Endothelial cell of umbilical vein (primary cell): ENCODE measurements at regions not wholly inside any gene's neighbourhood (a gene's known extent, or its start where the extent isn't known, plus 50 kb on each side); places are given as distances from the start of the nearest gene placed in this dataset.

Experiments used
- BruUV-seq: library from RNA; stranded (reverse); fragments of 400-500 nt; replicated peaks from 2 replicates; lab custom pipeline; 2021; lab: Mats Ljungman, UMichigan
- CTCF ChIA-PET: fragments of 300-600, 350-600 bp; sonication (Branson Sonifier 250); formaldehyde crosslinking; loops from one replicate; lab custom pipeline; 2021; ENCODE audit warnings: antibody characterized with exemption, inconsistent platforms; lab: Charles Lee
- POLR2A ChIA-PET: fragments of 300-600, 350-600 bp; sonication (Branson Sonifier 250); formaldehyde crosslinking; loops from one replicate; lab custom pipeline; 2021; ENCODE audit warnings: antibody characterized with exemption, inconsistent platforms; lab: Charles Lee
- DNase-seq: peaks from one replicate; pipeline ENCODE4 v3.0.0-alpha.2; 2011; ENCODE audit warnings: low read depth, low spot score
- FAIRE-seq: peaks from 2 replicates; lab custom pipeline; 2011; peaks lifted over from hg19 to GRCh38; lab: Jason Lieb, UNC
- H2AFZ ChIP-seq: 2 replicates; pipeline ENCODE4 v1.6.0; 2012; ENCODE audit warnings: low read depth, low read length, control low read depth, inconsistent platforms
- H3K27ac ChIP-seq: 2 replicates; pipeline ENCODE4 v1.5.1; 2011; ENCODE audit warnings: low read depth, mild to moderate bottlenecking, control low read depth, low read length, moderate library complexity; ENCODE audit not compliant: insufficient read depth
- H3K27me3 ChIP-seq, 2 experiments: 2 replicates each; pipeline versions ENCODE4 v1.6.0 to v1.6.1; 2011; ENCODE audit warnings: low read length in 2 of 2, mixed read lengths in 1 of 2; ENCODE audit not compliant: control insufficient read depth in 2 of 2, insufficient read depth in 2 of 2
- H3K36me3 ChIP-seq, 2 experiments: 2 replicates in 1 of 2; 3 replicates in 1 of 2; pipeline ENCODE4 v1.5.1; 2011; ENCODE audit warnings: low read length in 2 of 2, mild to moderate bottlenecking in 1 of 2, moderate library complexity in 1 of 2; ENCODE audit not compliant: control insufficient read depth in 2 of 2, insufficient read depth in 2 of 2; ENCODE audit errors: extremely low read depth in 1 of 2
- H3K4me1 ChIP-seq: 3 replicates; pipeline ENCODE4 v1.5.1; 2011; ENCODE audit warnings: mild to moderate bottlenecking, low read length; ENCODE audit not compliant: control insufficient read depth, insufficient read depth; ENCODE audit errors: extremely low read depth
- H3K4me2 ChIP-seq: 2 replicates; pipeline ENCODE4 v1.6.1; 2011; ENCODE audit warnings: low read length, control low read depth, mixed read lengths; ENCODE audit not compliant: insufficient read depth
- H3K4me3 ChIP-seq, 3 experiments: fragments of 200-600 bp in 1 of 3; sonication (generic), shearing (Covaris generic) in 1 of 3; replicated peaks in 1 of 3; 2 replicates each; pipeline ENCODE4 v1.5.1; 2011 to 2016; ENCODE audit warnings: control low read depth in 3 of 3, low read length in 3 of 3, mild to moderate bottlenecking in 2 of 3, inconsistent platforms in 1 of 3, low read depth in 1 of 3, moderate library complexity in 1 of 3; ENCODE audit not compliant: insufficient read depth in 1 of 3
- H3K79me2 ChIP-seq: 2 replicates; pipeline ENCODE4 v1.6.0; 2012; ENCODE audit warnings: low read length, inconsistent platforms; ENCODE audit not compliant: control insufficient read depth, insufficient read depth
- H3K9ac ChIP-seq: replicated peaks from 2 replicates; pipeline ENCODE3; 2011; ENCODE audit warnings: low read length, control low read depth; ENCODE audit not compliant: insufficient read depth; ENCODE audit errors: extremely low read depth
- H3K9me1 ChIP-seq: replicated peaks from 3 replicates; pipeline ENCODE4 v1.6.0; 2011; ENCODE audit warnings: mild to moderate bottlenecking, low read length; ENCODE audit not compliant: control insufficient read depth, insufficient read depth; ENCODE audit errors: extremely low read depth
- H3K9me3 ChIP-seq: replicated peaks from 2 replicates; pipeline ENCODE4 v1.5.1; 2012; ENCODE audit warnings: low read length, inconsistent platforms; ENCODE audit not compliant: control insufficient read depth, insufficient read depth
- H4K20me1 ChIP-seq: replicated peaks from 2 replicates; pipeline ENCODE3; 2011; ENCODE audit warnings: mild to moderate bottlenecking, low read length; ENCODE audit not compliant: control insufficient read depth, insufficient read depth; ENCODE audit errors: extremely low read depth
- EZH2 ChIP-seq: IDR thresholded peaks from 2 replicates; pipeline ENCODE4 v1.6.1; 2012; ENCODE audit warnings: borderline replicate concordance, low read depth, mild to moderate bottlenecking, moderate library complexity, low read length, inconsistent platforms; ENCODE audit not compliant: severe bottlenecking
- FOS ChIP-seq: IDR thresholded peaks from 2 replicates; pipeline ENCODE4 v1.6.1; 2011; ENCODE audit warnings: mild to moderate bottlenecking, low read length, moderate library complexity, borderline replicate concordance; ENCODE audit not compliant: insufficient read depth
- GATA2 ChIP-seq: IDR thresholded peaks from 2 replicates; pipeline ENCODE4 v1.7.0; 2011; ENCODE audit warnings: low read depth, mild to moderate bottlenecking, moderate library complexity, mixed read lengths, low read length; ENCODE audit not compliant: insufficient read length, insufficient read depth
- JUN ChIP-seq: IDR thresholded peaks from 2 replicates; pipeline ENCODE4 v1.6.1; 2011; ENCODE audit warnings: borderline replicate concordance, low read depth; ENCODE audit not compliant: insufficient read length, insufficient read depth
- MYC ChIP-seq: IDR thresholded peaks from one replicate; pipeline ENCODE4 v1.6.1; 2011; ENCODE audit warnings: mild to moderate bottlenecking, low read depth, low read length
- POLR2A ChIP-seq: IDR thresholded peaks from 2 replicates; pipeline ENCODE4 v1.6.1; 2012; ENCODE audit warnings: low read depth, mild to moderate bottlenecking, control low read depth, low read length
- POLR2AphosphoS5 ChIP-seq: IDR thresholded peaks from 2 replicates; pipeline ENCODE4 v1.6.1; 2012; ENCODE audit warnings: low read depth, mild to moderate bottlenecking, control low read depth, low read length, moderate library complexity; ENCODE audit not compliant: insufficient read depth
- dilution Hi-C: fragments of 300-500 bp; cut with MboI; formaldehyde crosslinking; loops from one replicate; pipeline ENCODE4 v1.15.0; 2019; ENCODE audit warnings: low sequenced_read_pairs; ENCODE audit not compliant: extremely low pct_ligation_motif_present
- intact Hi-C: fragments of 100-400 bp; cut with micrococcal nuclease; formaldehyde crosslinking; loops from one replicate; pipeline ENCODE4 v1.10.0; 2022
- TF ChIP-seq, protein P1 (sequence below), 2 donors: IDR thresholded peaks; 1 replicate in 1 of 2; 2 replicates in 1 of 2; pipeline ENCODE4 v1.5.1; 2011; ENCODE audit warnings: low read length in 2 of 2, mild to moderate bottlenecking in 2 of 2, moderate library complexity in 2 of 2, control low read depth in 1 of 2, inconsistent platforms in 1 of 2, low read depth in 1 of 2; ENCODE audit not compliant: insufficient read depth in 1 of 2; ENCODE audit errors: extremely low read depth in 1 of 2
- TF ChIP-seq, protein P2 (sequence below): IDR thresholded peaks from 2 replicates; pipeline ENCODE4 v1.6.1; 2011; ENCODE audit not compliant: insufficient read depth, insufficient read length

DNA sequence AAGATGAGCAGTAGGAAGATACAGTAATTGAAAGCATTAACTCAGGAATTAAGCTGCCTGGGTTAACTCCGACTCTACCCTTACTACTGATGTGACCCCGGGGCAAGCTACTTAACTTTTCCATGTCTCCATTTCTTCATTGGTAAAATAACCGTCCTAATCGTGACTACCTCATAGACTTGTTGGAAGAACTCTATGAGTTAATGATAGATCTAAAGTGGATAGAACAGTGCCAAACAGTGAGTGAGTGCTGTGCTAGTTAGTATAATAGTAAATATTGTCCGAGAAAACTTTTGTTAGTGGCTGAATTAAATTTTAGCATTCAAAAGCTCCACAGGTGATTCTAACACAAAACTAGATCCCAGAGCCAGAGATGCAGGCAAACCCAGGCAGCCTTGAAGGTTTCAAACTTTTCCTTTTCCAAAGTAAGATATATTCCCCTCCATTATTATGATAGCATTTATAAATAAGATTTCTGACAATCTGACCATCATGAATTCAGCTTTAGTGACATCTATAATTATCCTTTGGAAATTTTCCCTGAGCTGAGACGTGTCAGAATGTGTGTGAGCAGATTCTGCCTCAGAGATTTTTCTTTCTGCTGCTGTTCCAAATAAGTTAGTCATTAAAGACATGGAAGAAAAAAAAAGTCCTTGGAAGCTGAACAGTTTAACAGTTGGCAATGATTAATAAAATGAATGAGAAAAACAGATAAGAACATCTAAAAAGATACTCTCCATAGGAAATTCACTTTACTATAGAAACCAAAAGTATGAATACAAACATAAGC lies 369.5 kb downstream of the PRELID2 start:
- Histone ChIP-seq H3K27me3 (no peaks in the 10 kb centered on the region), H3K9me3 (no peaks in the 10 kb centered on the region), H2AFZ (no peak overlapping the region), H4K20me1 (no peaks in the 10 kb centered on the region), H3K27ac (no peak overlapping the region), H3K4me2 (no peak overlapping the region), H3K4me1 (no peaks in the 10 kb centered on the region), H3K9ac (no peak overlapping the region), H3K9me1 (no peaks in the 10 kb centered on the region), H3K4me3 (no peak overlapping the region), H3K36me3 (no peaks in the 10 kb centered on the region), H3K79me2 (no peaks in the 10 kb centered on the region)
- TF ChIP-seq EZH2 (no peak), MYC (no peak), FOS (no peak), GATA2 (no peak), POLR2AphosphoS5 (no peak), JUN (no peak), POLR2A (no peak)
- TF ChIP-seq, protein P1, sequence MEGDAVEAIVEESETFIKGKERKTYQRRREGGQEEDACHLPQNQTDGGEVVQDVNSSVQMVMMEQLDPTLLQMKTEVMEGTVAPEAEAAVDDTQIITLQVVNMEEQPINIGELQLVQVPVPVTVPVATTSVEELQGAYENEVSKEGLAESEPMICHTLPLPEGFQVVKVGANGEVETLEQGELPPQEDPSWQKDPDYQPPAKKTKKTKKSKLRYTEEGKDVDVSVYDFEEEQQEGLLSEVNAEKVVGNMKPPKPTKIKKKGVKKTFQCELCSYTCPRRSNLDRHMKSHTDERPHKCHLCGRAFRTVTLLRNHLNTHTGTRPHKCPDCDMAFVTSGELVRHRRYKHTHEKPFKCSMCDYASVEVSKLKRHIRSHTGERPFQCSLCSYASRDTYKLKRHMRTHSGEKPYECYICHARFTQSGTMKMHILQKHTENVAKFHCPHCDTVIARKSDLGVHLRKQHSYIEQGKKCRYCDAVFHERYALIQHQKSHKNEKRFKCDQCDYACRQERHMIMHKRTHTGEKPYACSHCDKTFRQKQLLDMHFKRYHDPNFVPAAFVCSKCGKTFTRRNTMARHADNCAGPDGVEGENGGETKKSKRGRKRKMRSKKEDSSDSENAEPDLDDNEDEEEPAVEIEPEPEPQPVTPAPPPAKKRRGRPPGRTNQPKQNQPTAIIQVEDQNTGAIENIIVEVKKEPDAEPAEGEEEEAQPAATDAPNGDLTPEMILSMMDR (IDR thresholded peaks at IDR 0.05; ENCODE audit: extremely low read depth in 1 of 2, insufficient read depth in 1 of 2, low read depth in 1 of 2, low read length in 2 of 2): no peak
- TF ChIP-seq, protein P2, sequence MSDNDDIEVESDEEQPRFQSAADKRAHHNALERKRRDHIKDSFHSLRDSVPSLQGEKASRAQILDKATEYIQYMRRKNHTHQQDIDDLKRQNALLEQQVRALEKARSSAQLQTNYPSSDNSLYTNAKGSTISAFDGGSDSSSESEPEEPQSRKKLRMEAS: no peak
- intact Hi-C loops: no loop called here
- ChIA-PET CTCF (no interaction called here), POLR2A (no interaction called here)
- FAIRE-seq (no peak), DNase-seq (no peak)
- no TSS peak for BruUV-seq
- dilution Hi-C loops: no loop called here
